ENCODE measurements at regions not wholly inside any gene's neighbourhood (a gene's known extent, or its start where the extent isn't known, plus 50 kb on each side); places are given as distances from the start of the nearest gene placed in this dataset.
"Not testable (repeated sequence)": the region's sequence is repeated elsewhere in the genome, so short reads cannot be mapped to it uniquely, and the experiment has no call there.

DNA sequence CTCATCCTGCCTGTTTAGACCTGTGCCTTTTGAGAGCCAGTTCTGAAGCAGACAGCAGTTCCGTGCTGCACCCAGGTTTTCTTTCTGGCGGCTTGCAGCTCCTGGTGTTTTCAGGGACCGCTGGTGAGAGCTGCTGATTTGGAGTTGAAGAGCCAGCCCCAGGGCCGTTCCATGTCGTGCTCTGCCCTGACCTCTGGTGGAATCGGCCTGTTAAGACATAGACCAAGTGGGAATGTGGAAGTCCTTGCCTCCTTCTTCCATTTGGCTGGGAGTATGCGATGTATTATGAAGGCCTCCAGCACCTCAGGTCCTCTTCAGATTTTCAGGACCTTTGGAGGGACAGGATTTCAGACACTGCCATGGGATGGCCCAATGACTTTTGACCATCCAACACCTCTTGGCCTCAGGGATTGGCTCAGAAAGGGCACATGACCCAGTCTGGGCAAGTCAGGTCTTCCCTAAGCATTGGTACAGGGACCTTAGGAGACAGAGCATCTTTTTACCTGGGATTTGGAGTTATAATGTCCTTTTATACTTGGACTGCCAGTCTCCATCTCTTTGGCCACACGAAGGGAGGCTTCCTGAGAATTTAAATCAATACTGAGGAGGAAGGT is 136.1 kb upstream of the CLINT1 start:
- DNase-seq: peak; percentile 65

DNA sequence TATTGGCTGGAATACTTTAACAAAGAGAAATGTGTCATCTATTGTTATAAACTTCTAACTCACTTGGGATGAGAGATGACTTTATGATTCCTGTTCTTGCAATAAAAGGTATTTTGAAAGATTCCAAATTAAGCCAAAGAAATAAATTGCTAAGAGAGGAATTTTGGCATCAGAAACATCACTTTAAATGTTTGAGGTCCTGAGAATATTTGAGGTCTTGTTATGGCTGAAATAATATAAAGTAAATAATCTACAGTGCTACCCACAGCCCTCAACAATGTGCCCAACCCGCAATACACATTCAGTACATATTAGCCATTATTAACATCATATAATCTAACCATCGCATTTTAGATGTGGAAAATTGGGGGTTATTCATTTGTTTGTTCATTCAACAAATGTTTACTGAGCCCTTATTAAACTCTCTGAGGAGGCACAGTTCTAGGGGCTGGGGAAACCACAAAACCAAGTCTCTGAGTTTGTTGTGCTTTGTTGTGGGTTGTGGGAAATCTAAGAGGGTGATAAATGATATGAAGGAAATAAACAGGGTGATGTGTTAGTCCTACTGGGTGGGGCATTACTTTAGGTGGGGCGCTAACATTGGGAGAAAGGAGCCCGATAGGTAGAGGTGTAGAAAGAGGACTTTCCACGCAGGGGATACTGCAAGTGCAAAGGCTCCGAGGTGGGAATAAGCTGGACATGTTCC is 135.2 kb upstream of the CLINT1 start:
- DNase-seq: peak; percentile 68

DNA sequence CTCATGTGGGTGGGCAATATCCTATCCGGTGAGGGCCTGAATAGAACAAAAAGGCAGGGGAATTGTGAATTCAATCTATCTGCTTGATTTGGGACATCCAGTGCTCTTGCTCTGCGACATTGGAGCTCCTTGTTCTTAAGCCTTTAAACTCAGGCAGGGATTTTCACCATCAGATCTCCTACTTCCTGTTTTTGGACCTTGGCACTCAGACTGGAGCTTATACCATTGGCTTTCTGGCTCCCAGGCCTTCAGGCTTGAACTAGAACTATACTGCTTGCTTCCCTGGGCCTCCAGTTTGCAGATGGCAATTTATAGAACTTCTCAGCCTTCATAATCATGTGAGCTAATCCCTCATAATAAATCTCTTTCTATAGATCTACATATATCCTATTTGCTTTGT is 134.3 kb upstream of the CLINT1 start:
- DNase-seq: no peak

DNA sequence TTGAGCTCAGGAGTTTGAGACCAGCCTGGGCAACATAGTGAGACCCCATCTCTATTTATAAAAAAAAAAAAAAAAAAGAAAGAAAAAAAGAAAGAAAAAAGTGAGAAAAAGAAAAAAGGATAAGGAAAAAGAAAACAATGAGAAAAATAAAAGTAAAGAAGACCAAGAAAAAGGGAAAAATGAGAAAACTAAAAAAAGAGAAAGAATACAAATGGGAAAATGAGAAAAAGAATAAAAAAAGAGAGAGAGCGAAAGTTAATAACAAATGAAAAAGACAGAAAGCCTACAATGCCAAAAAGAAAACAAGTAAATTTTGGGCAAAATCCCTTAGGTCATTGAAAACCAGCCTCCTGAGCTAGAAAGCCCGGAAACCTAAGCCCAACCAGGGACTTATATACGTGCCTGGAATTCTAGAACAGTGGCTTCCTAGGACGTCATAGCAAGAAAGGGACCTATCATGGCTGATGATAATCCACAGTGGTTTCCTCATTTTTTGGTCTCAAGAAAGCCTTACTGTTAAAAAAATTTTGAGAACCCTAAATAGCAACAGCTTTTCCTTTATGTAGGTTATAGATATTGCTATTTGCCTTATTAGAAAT is 131.7 kb upstream of the CLINT1 start:
- no peak for DNase-seq

DNA sequence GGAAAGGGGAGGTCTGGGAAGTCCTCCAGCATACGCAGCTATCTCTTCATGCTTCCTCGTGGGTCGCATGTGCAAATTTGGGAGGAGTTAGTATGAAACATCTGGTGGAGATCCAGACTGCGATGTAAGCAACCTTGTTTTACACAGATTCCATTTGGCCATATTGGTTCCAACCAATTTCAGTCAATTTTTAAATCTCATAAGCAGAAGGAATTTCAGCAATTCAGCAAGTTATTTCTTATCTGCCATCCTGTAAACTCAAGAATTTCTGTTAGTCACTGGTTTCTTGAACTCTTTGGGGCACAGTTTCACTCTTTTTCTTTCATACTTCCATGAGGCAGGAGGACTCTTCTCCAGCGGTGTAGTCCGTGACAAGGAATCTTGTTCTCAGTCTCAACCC is 130.4 kb upstream of the CLINT1 start:
- DNase-seq: peak; percentile 14

DNA sequence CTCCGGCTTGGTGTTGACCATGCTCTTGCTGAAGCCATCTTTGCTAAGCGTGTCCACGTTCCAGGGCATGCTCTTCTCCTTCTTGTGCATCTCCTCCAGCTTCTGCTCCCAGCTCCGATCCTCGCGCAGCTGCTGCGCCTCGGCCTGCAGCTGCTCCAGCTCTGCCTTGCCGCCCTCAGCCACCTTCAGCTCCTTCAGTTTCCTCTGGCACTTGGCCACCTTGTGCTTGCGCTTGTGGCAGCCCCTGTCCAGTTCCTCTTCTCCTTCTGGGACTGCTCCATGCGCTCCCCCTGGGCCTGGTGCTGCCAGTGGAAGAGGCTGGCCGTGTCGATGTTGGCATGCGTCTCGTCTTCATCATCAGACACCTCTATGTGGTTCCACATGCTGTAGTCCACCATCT is 128.3 kb upstream of the CLINT1 start:
- no peak for DNase-seq

DNA sequence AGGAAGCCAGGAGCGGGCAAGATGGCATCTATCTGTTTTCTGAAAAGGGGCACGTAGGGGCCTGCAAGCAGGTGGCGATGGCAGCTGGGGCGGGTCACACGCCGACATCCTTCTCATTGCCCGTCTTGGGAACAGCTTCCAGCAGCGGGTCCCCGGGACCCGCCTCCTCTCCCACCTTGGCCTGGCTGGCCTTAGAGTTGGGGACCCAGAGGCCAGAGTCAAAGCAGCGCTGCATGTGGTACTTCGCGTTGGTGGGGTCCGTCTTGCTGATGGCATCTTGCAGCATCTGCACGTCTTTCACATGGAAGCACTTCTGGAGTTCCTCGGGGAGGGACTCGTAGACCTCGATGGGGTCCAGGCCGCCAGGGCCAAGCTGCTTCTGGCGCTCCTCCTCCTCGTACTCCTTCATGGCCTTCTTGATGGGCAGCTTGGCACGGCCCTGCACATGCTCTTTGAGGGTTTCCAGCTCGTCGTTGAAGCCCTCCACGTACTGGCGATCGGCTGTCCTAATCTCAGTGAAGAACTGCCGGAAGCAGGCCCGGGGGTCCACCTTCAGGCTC is 127.6 kb upstream of the CLINT1 start:
- DNase-seq: no peak

DNA sequence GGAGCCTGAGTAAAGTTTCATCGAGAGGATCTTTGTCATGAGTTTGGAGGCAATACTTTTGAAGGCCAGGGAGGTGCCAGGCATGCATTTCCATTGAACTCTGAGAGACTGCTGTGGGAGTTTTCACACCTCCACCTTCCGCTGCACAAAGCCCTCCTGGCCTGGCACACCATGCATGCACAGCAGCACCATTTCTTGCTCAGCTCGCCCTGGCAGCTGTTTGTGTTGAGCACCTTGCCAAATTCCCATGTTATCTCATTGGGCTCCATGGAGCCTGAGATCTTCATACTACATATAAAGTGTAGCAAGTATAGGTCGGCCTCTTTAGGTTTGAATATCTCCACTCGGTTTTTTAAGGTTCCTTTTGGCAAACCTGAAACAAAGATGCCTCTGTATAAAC is 125.7 kb upstream of the CLINT1 start:
- DNase-seq: no peak

DNA sequence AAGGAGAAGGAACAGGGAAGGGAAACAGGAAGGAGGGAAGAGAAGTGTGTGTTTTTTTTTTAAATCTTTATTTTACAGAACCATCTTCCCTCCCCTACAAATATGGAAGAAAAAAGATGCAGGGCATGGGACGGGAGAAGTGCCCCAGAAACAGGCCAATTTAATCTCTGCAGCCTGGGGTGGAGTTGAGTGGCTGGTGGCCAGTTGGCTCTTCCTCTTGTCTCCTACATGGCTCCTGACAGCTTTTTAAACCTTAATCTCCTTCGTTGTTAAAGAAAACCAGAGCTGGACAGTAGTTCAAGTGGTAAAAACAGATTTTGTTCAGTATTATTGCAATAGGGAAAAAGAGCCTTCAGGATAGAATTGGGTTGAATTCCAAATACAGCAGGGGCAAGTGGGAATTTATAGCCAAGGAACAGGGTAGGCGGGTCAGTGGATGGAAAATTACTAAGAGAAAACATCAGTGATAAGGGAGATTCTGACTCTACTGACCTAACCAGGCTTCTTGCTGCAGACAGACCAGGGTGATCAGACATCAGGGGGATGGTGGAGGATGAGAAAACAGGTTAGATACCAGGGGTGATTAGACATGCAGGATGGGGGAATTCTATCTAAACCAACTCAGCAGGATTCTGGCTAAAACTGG is 125.1 kb upstream of the CLINT1 start:
- no peak for DNase-seq

DNA sequence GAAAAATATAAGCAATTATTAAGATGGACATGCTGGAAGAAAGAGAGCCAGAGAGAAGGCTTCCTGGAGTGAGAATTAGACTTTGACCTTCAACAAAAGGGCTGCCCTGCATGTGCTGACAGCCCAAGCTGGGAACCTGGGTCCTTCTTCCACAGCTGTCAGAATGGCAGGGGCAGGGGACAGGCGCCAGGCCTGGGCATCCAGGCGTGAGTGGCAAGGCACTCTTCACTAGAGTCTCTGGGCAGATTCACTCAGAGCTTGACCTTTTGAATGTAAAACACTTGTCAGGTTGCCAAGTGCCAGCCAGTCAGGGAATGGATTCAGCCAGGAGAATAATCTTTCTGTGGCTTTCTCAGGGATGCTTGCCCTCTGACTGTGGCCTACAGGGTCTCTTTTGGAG is 119.1 kb upstream of the CLINT1 start:
- no peak for DNase-seq

DNA sequence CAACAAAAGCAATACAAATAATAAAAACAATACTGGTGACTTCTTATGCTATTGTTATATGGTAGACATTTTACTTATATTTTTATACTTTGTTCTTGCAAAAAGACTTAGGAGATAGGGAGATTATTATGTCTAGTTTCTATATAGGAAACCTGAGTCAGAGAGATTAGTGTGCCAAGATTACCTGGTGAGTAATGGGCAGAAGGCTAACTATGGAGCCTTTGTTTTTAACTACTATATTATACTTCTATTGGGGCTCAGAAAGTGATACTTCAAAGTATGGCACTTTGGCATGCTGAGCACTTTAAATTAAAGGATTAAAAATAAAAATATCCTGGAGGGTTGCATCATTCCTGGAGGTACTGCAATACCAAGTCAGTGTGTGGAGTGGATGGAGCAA is 117.5 kb upstream of the CLINT1 start:
- no peak for DNase-seq

DNA sequence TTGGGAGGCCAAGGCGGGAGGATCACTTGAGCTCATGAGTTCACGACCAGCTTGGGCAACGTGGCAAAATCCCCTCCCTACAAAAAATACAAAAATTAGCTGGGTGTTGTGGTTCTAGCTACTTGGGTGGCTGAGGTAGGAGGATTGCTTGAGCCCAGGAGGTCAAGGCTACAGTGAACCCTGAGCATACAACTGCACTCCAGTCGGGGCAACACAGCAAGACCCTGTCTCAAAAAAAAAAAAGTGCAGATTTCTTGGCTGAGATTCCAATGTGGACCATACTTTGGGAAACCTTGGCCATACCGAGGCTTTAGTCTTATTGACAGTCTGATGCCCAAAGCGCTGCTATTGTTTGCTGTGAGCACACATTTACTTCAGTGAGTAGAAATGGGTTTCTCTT is 113.6 kb upstream of the CLINT1 start:
- no peak for DNase-seq

DNA sequence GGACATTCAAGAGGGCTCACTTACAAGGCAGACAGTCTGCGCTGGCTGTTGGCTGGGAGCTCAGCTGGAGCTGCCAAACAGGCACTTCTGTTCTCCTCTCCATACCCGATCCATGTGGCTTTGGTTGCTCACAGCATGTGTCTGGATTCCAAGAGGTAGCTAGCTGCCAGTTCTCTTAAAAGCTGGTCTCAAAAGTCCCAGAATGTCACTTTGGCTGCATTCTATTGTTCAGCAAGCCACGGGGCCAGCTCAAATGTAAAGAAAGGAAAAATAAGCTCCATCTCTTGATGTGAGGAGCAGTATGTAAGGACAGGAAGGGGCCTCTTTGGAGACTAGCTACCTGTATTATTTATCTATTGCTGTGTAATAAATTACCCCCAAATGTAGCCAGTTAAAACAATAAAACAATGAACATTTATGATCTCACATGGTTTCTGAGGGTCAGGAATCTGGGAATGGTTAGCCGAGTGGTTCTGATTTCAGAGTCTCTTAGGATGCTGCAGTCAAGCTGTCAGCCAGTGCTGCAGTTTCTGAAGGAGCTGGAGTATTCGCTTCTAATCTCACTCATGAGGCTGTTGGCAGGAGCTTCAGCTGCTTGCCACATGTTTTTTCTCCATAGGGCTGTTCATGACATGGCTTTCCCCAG is 112.7 kb upstream of the CLINT1 start:
- peak; percentile 41 for DNase-seq

DNA sequence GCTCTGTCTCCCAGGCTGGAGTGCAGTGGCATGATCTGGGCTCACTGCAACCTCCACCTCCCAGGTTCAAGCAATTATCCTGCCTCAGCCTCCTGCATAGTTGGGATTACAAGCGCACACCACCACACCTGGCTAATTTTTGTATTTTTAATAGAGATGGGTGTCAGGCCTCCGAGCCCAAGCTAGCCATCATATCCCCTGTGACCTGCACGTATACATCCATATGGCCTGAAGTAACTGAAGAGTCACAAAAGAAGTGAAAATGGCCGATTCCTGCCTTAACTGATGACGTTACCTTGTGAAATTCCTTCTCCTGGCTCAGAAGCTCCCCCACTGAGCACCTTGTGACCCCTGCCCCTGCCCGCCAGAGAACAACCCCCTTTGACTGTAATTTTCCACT is 109.6 kb upstream of the CLINT1 start:
- DNase-seq: not testable (repeated sequence)

DNA sequence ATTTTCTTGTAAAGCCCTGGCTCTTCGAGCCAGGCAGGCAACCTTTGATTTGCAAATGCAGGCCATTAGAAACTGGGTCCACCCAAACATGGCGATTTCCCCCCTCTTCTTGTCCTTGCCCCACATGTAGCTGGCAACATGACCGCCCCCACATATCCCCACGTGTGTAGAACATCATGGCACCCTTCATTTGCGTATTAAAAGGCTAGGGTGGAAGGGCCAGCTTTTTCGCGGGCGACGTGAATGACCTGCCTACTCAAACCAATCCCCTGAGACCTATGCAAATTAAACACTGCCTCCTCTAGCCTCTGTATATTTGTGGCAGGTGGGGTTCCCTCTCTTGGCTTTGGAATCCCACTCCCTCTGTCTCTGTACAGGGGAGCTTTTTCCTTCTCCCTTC is 107.0 kb upstream of the CLINT1 start:
- no peak for DNase-seq

DNA sequence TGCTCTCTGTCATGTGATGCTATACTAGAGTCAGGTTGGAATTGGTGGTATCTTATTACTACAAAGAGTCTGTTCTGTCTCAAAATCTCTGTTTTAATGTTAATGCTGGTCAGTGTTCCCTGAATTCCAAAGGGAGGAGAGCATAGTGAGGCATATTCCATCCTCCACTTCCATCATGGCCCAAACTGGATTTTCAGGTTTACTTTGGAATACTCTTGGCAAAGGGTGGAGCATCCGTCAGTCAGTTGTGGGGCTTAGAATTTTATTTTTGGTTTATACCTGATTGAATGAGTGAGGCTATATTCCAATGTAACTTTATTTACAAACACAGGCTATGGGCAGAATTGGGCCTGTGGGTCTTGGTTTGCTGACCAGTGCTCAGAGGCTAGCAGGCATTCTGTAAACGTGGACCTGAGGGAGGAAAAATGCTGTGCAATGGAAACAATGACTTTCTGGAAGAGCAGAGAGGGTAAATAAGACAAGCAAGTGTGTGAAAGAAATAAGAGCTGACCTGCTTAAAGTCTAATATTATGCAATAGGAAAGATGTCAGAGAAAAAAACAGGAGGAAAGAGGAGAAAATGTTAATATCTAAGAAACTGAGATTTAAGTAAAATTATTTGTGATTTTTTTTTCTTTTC is 106.2 kb upstream of the CLINT1 start:
- DNase-seq: no peak

DNA sequence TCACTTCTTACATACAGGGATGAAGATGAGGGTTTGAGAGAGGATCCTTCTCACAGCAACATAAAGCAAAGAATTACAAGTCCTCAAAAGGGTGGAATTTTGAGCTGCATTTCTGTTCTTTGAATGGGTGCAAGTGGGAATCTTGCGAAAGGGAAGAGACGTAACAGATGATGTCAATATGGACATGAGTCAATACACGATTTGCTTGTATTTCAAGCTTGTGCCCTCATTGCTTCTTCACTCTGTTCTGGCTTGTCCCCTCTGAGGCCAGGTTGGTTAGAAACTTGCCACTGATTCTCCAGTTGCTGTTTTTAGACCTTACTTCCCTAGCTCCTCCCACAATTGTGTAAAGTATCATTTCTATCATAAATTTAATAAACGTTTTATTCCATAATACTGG is 104.8 kb upstream of the CLINT1 start:
- DNase-seq: no peak

DNA sequence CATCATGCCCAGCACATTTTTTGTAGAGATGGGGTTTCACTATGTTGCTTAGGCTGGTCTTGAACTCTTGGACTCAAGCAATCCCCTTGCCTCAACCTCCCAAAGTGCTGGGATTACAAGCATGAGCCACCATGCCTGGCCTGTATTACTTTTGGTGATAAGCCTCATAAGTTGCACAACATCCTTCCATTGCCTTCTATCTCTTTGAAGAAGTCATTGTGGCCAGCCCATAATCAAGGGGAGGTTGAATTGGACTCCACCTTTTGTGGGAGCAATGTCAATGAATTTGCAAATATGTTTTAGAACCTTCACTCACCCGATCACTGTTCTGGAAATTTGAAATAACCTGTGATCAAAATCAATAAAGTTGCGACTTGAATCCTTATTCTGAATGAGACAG is 104.3 kb upstream of the CLINT1 start:
- no peak for DNase-seq

DNA sequence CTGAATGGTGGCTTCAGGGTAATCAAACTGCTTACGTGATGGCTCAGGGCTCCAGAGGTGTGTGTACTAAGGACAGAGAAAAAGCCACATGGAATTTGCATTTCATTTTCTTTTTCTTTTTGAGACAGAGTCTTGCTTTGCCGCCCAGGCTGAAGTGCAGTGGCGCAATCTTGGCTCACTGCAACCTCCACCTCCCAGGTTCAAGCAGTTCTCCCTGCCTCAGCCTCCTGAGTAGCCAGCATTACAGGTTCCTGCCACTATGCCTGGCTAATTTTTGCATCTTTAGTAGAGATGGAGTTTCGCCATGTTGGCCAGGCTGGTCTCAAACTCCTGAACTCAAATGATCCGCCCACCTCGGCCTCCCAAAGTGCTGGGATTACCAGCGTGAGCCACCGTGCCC is 103.7 kb upstream of the CLINT1 start:
- not testable (repeated sequence) for DNase-seq

DNA sequence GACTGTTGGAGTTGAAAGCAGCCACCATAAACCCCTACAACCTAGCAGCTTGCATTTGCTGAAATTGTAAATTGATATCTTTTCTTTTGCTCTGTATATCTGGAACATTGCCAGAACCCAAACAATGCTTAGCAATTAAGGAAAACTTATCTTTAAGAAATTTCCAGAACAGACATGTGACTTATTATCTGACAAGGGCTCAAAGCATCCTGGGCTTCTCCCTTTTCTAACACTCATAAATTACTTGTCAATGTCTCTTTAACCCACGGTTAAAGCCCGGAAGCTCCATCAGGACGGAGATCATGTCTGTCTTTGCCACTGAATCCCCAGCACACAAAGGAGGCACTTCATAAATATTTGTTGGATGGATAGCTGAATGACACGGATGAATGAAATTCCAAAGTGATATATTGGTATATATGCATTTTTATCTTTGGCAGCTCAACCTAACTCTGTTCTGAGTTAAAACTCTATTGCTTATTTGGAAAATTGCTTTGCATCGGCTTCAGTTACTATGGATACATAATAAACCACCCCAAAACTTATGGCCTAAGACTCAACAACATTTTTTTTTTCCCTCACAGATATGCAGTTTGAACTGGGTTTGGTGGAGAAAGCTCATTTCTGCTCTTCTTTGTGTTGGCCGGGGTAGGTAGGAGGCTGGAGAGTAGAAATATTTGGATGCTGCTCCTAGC is 103.1 kb upstream of the CLINT1 start:
- DNase-seq: no peak

DNA sequence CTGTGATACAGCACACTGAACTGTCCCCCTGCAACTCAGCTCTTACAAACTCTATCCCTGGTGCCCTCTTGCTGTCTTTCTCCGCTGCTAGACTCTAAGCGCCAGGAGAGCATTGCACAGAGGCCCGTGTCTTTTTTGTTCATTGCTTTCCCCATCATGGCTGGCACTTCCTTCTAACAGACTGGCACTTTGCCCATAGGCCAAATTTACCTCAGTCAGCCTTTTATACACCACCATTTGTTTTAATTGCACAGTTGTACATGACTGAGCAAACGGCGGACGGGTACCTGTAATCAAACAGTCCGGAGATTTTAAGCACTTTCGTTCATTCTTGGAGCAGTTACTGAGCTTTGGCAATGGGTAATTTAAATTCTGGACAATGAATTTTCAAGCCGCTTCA is 102.2 kb upstream of the CLINT1 start:
- DNase-seq: no peak

DNA sequence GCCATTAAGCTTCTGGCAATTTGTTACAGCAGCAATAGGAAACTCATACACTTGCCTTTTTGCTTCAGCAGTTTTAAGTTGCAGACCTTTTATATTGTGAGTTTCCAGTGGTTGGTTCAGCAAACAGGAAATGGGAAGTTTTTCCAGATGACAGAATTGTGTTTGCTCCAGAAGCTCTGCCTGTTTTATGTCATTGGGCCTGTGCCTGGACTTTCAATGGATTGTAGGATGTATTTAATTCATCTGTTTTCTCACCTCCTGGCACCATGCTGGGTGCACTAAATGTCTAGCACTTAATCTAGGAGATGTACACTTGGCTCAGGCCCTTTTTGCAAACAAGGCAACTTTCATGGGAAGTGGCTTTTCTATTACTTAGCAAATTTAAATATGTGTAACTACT is 100.4 kb upstream of the CLINT1 start:
- no peak for DNase-seq
